ENCODE measurements at regions not wholly inside any gene's neighbourhood (a gene's known extent, or its start where the extent isn't known, plus 50 kb on each side); places are given as distances from the start of the nearest gene placed in this dataset.
"Not testable (repeated sequence)": the region's sequence is repeated elsewhere in the genome, so short reads cannot be mapped to it uniquely, and the experiment has no call there.

DNA sequence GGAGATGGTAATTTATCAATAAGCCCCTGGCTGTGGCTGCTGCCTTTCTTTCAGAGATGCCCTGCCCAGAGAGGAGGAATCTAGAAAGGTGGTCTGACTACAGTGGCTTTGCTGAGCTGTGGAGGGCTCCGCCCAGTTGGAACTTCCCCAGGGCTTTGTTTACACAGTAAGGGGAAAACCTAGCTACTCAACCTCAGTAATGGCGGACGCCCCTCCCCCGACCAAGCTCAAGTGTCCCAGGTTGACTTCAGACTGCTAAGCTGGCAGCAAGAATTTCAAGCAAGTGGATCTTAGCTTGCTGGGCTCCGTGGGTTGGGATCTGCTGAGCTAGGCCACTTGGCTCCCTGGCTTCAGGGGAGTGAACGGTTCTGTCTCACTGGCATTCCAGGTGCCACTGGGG is 865.4 kb upstream of the ACO1 start:
- in situ Hi-C loops (cut with MboI; ENCODE audit: low sequenced_read_pairs) = no loop called here

DNA sequence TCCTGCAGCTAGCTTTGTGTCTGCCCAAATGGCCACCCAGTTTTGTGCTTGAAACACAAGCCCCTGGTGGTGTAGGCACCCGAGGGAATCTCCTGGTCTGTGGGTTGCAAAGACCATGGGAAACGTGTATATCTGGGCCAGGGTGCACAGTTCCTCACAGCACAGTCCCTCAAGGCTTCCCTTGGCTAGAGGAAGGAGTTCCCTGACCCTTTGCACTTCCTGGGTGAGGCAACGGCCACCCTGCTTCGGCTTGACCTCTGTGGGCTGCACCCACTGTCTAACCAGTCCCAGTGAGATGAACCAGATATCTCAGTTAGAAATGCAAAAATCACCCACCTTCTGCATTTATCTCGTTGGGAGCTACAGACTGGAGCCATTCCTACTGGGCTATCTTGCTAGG is 865.0 kb upstream of the ACO1 start:
- in situ Hi-C loops (cut with MboI; ENCODE audit: low sequenced_read_pairs) = no loop called here

DNA sequence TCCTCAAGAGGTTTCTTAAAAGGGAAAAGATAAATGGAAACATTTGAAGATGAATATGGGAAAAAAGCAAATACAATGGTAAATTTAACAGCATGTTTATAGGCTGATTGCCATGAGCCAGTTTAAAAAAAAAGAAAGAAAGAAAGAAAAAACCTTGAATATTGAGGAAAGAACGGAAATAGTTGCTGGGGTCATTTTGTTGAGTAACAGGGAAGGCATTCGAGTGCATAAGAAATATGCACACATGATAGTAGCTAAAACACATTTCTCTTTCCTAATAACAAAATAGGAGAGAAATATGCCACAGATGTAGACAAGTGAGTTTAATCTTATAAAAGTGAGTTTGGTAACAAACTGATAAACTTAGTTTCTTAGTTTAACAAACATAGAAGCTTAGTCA is 864.6 kb upstream of the ACO1 start:
- in situ Hi-C loops (cut with MboI; ENCODE audit: low sequenced_read_pairs) = no loop called here

DNA sequence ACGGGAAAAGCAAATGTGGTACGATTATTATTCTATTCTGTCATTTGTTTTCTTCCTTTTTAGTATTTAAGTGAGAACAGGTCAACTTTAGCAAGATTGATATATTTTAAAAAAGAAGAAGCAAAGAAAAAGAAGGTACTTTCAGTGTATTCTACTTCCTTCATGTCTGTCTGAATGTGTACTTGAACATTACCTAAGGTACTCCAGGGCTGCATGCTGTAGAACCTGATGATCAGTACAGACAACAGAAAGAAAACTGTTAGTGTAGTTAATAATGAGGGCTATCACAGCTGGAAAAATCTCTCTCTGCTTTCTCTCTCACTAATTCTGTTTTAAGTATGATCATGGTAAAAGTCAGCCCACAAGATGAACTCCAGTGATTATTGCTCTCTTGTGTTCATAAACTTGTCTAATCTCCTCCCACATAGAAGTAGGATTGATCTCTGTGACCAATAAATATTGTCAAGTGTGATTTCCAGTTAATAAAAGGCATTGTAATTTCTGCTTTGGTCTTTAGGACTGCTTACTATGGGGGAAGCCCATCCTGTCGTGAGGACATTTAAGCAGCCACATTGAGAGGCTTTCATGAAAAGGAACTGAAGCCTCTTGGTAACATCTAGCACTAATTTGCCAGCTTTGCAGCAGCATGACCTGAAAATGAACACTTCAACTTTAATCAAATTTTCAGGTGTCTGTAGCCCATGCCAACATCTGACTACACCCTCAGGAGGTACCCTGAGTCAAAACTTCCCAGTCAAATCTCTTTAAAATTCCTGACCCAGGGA is 864.0 kb upstream of the ACO1 start:
- in situ Hi-C loops (cut with MboI; ENCODE audit: low sequenced_read_pairs) = no loop called here

DNA sequence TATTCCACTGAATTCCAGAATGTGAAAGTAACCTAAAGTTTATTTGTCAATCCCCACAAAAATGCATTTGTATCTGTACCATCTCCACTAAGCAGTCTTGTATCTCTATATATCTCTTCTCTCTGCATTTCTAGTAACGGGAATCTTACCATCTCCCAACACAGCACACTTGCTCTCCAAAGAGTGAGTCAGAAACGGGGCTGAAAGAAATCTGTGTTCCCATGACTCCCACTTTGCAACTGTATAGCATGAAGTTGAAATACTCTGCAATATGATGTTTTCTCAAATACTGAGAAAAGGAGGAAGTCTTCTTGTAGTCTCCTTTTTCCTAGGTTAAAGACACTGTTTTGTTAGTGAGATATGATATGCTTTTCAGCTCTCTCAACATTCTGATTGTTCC is 848.8 kb upstream of the ACO1 start:
- in situ Hi-C loops (cut with MboI; ENCODE audit: low sequenced_read_pairs) = no loop called here

DNA sequence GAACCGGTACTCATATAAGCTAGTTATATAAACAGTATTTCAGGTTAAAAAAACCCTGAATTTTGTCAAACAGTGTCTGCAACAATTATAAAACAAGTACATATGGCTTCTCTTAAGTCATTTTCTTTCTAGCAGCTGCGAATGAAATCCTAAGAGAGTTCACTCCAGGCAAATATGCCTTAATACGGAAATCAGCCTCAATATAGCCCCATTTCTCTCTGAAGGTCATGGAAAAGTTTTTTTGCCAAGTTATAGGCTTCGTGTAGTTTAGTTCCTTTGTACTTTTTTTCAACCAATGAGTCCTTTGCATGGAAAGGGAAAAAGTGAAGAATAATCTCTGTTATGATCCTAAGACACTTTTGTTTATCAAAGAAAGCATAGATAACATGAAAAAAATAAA is 848.0 kb upstream of the ACO1 start:
- in situ Hi-C loops (cut with MboI; ENCODE audit: low sequenced_read_pairs) = no loop called here

DNA sequence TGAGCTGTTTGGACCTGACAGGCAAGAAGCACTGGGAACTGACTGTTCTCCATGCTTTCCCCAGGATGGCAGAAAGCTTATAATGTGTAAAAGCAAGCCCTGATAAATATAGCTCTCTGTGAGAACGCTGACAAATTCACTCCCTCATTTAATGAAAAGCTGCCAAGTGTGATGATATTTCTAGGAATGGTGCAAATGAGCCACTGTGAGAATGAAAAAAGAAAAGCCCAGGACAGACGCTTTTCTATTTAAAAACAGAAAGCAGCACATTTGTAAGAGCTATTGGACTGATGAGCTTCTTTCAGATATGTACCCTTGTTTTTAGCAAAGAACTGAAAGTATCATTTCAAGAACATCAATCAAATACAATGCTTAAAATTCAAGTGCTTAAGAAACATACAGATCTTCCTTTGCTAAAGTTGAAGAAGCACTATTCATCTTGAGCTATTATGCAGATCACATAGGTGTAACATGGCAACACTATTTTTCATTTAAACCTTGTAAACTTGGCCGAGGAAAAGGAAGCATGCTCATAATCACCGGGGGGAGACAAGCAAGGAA is 842.6 kb upstream of the ACO1 start:
- in situ Hi-C loops (cut with MboI; ENCODE audit: low sequenced_read_pairs) = no loop called here

DNA sequence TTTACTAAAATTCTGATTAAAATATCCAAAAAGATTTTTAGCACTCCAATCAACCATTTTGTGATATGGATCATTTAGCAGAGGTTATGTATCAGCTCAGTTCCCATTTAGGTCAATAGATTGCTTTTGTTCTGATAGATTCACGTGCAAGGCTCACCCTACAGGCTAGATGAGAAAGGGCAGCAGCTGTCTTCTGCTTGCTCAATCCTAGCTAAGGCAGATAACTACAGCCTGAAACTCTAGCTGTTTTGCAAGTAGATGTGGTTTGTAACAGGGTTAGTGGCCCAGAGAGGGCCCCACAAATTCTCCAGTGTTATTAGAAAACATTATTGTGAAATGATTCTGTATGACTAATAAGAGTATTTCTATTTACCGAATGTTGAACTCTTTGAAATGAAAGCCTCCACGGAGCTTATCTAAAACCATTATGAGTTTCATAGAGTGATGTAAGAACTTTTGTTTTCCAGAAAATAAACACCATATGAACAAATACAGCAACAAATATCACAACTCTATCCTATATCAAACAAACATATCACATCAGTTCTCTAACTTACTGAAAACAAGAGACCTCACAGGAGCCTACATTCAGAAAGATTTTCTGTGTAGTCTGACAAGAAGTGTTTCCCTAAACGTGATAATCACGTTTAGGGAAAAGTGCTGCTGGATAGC is 841.9 kb upstream of the ACO1 start:
- in situ Hi-C loops (cut with MboI; ENCODE audit: low sequenced_read_pairs) = no loop called here

DNA sequence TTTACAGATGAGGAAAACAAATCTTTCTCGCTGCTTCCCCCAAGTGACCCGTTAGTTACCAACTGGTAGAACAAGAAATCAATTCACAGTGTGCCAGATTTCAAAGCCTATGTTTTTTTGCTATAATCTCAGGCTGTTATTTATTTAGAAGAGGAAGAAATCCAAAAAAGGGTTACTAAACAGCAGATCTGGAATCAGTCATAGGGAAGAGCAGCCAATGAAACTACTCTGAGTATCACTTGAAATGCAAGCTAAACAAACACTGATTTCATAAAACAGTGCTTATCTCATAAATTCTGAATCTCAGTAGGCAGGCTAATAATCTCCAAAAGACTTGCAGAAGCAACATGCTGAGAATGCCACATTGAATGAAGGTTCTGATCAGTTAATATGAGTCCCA is 829.5 kb upstream of the ACO1 start:
- in situ Hi-C loops (cut with MboI; ENCODE audit: low sequenced_read_pairs) = no loop called here

DNA sequence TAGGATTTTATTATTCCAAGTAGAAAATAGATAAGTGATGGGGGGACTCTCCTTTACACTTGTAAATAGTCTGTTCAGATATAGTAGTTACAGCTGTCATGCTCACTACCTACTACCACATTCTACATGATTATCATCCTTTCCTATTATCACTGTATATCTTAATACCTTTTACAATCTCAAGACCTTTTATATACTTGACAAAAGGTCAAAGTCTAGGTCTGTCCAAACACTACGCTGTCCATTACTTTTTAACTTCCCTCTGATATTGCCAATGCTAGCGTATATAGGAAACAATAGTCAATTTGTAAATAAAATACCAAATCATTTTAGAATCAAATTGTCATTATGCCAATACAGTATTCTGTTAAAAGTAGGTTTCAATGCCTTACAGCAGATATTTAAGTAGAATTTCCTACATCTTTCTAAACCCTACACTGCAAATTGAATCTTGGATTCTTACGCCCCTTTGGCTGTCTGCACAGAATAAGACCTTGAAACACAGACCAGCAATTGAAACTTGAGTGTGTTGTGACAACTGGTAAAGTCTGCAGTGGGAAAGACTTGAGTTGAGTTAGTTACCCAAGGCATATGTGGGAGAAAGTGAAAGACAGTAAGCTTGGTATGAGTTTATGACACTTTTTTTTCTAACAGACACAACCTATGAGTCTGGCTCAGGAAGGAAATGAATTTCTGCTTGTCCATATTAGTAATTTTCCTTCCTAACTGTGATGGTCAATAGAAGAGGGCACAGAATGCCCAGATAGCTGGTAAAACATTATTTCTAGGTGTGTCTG is 827.6 kb upstream of the ACO1 start:
- in situ Hi-C loops (cut with MboI; ENCODE audit: low sequenced_read_pairs) = no loop called here

DNA sequence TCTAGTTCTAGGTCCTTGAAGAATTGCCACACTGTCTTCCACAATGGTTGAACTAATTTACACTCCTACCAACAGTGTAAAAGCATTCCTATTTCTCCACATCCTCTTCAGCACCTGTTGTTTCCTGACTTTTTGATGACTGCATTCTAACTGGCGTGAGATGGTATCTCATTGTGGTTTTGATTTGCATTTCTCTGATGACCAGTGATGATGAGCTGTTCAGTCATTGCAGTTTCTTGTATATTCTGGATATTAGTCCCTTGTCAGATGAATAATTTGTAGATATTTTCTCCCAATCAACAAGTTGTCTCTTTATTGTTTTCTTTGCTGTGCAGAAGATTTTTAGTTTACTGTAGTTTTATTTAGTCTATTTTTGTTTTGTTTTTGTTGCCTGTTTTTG is 812.3 kb upstream of the ACO1 start:
- in situ Hi-C loops (cut with MboI; ENCODE audit: low sequenced_read_pairs) = not testable (repeated sequence)

DNA sequence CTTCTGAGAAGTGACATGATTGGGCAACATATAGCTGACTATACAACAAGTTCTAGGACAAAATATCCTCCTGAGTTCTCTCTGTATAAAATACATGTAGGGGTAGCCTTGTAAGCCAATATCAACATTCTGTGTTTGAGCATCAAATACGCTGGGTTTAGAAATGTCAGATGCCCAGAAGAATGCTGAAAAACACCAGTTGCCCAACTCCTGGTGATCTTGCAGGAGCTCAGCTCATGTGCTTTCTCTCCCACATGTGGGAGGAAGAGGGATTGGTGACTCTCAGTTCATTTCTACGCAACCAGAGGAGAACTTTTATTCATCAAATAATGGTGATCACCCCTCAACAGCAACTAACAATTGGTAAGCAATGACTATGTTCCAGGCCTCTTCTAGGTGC is 810.9 kb upstream of the ACO1 start:
- in situ Hi-C loops (cut with MboI; ENCODE audit: low sequenced_read_pairs) = no loop called here

DNA sequence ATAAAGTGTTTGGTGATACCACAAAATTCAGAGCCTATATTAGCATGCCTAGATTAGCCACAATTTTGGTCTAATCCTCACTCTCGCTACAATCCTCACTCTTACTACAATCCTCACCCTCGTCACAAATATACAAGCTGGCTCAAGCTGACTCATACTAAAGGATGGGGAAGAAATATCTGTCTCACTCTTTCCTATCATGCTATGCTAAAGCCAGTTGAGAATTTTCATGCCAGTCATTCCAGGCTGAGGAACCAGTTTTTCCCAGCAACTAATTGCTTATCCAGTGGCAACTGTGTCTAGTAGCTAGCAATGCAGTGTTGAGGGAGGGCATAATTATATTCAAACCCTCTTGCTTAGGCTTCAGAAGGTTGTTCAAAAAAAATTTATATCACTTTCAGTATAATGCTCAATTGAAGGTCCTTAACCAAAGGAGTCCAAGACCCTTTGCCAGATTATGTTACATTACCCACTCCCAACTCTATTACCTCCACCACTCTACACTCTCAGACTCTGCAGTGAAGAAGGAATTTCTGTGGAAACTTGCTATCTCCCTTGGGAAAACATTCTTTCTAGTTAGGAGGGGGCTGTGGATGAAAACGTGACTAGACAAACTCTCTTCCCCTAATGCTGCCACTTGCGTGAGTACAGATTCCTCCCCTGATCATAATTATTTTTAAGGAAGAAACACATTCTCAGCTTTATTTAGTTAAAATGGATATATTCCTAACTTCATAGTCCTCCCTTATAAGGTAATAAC is 810.3 kb upstream of the ACO1 start:
- in situ Hi-C loops (cut with MboI; ENCODE audit: low sequenced_read_pairs) = no loop called here

DNA sequence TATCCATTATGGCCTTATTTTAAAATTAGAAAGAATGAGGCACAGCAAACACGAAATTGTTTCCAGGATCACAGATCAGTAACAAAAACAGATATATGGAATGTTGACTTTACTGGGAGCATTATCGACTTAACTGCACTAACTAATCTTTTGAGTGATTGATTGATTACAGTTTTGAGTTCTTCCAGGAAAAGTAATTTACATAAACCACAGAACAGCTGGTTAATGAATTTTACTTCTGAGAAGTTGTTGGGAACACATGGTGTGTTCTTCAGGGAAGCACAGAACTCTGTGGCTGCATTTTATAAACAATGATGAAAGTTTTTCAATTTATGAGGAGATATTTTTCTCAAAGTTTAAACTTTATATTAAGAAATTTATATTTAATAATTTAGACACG is 802.4 kb upstream of the ACO1 start:
- in situ Hi-C loops (cut with MboI; ENCODE audit: low sequenced_read_pairs) = no loop called here

DNA sequence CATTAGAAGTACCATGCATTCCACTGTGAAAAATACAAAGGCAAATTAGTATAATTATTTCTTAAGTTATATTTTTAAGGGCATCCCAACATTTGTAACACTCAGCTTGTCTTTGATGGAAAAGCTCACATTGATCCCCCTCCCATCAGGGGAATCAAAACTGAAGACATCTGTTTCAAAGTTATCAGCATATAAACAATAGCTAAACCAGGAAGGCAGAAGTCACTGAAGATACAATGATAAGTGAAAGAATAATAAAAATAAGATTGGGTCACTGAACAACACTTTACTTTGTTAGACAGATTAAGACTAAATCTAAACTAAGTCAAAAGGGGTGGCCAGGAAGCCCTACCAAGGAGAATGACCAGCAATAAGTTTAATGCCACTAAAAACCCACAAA is 801.9 kb upstream of the ACO1 start:
- in situ Hi-C loops (cut with MboI; ENCODE audit: low sequenced_read_pairs) = no loop called here

DNA sequence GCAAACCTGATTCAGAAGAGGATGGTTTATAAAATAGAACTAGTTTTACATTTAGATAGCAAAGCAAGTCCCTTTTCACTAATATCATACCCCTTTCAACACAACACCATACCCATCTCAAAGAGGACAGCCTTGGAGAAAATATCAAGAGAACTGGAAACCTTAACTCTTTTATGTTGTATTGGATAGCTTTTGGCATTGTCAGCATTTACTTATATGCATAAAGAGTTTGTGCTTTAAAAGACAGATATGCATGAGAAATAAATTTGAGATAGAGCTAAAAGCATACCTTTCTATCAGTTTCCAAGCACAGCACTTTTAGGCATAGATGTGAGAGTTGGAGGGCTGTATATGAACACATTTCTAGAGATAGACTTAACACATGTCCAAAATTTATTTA is 799.3 kb upstream of the ACO1 start:
- in situ Hi-C loops (cut with MboI; ENCODE audit: low sequenced_read_pairs) = no loop called here

DNA sequence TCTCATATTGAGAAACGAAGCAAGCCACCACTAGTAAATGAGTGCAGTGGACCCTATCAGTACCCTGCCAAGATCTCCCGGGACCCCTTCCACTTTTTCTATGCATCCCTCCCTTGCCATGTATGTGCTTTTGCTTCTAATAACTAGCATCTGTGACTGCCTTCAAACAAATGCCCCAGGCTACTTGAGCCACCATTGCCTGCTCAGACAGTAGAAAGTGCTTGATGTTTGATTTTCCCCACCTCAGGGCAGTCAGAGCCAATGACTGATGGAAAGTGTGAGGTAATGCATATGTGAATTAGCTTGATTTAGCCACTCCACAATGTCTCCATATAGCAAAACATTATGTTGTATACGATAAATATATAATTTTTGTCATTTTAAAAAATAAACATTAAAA is 797.3 kb upstream of the ACO1 start:
- in situ Hi-C loops (cut with MboI; ENCODE audit: low sequenced_read_pairs) = no loop called here

DNA sequence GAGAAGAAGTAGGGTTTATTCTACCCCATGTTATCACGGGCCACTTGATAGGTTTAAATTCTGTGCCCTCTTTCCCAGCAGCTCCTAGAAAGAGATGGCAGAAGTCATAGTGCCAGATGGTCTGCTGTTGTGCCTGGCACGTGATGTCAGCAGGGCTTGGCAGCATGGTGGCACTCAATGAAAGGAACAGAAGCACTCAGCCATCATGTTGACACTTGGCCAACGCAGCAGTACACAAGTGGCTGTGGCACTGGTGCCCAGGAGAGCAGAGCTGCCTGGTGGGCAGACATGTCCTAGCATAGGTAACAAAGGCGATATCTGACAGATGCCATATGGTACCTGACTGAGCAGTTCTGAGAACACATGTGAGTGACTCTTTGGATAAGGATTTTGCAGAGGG is 796.4 kb upstream of the ACO1 start:
- in situ Hi-C loops (cut with MboI; ENCODE audit: low sequenced_read_pairs) = no loop called here

DNA sequence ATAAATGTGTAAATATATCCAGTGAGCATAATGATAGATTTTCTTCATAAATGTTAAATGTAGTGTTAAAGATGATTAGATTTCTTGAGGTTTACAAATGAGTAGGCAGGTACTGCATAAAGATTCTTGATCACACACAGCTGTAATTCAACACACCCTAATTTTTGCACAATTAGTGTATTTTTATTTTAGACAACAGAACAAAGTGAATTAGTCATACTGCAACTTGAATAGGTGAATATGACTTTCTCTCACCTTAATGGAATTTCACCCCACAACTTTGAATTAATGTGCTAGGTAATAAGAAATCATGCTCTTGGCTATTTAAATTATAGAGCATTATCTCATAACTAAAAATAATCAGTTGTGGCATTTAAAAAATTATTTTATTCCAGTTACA is 795.7 kb upstream of the ACO1 start:
- in situ Hi-C loops (cut with MboI; ENCODE audit: low sequenced_read_pairs) = no loop called here

DNA sequence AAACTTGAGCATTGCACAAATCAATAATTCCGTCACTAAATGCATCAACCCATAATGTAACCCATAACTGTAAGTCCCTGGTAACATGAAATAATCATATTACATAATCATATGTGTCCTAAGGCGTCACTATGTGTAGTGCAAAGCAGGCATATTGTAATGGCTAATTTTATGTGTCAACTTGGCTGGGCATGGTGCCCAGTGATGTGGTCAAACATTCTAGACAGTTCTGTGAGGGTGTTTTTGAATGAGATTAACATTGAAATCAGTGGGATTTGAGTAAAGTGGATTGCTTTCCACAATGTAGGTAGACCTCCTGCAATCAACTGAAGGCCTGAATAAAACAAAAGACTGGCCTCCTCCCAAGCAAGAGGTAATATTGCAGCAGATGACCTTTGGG is 794.4 kb upstream of the ACO1 start:
- in situ Hi-C loops (cut with MboI; ENCODE audit: low sequenced_read_pairs) = no loop called here

DNA sequence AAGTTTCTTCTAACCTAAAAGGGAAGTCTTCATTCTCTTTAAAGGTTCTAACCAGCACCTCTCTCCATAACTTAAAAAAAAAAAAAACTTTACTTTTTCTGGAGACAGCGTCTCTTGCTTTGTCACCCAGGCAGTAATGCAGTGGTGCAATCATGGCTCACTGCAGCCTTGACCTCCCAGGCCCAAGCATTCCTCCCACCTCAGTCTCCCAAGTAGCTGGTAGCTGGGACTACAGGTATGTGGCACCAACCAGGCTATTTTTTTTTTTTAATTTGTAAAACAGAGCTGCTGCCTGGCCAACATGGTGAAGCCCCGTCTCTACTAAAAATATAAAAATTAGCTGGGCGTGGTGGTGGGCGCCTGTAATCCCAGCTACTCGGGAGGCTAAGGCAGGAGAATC is 787.4 kb upstream of the ACO1 start:
- in situ Hi-C loops (cut with MboI; ENCODE audit: low sequenced_read_pairs) = not testable (repeated sequence)

All from HL-60/S4 (cell line).